ENCODE measurements at regions not wholly inside any gene's neighbourhood (a gene's known extent, or its start where the extent isn't known, plus 50 kb on each side); places are given as distances from the start of the nearest gene placed in this dataset.

GRCh38 chr13:73956795-73957408 lies 177.3 kb downstream of the KLF12 start:
- TF ChIP-seq CTCF (IDR thresholded peaks at IDR 0.05) (no peak), POLR2A (IDR thresholded peaks at IDR 0.05) (no peak)

Data from body of pancreas (tissue), 4 donors.